ENCODE measurements at regions not wholly inside any gene's neighbourhood (a gene's known extent, or its start where the extent isn't known, plus 50 kb on each side); places are given as distances from the start of the nearest gene placed in this dataset.

GRCh38 chr20:50321797-50322480 lies 131.3 kb downstream of the CEBPB start:
- TF ChIP-seq ZNF565 (CRISPR knock-in tag; conservative IDR thresholded peaks at IDR 0.05; ENCODE audit: low read depth), result no peak
- TF ChIP-seq GLIS3 (CRISPR knock-in tag; IDR thresholded peaks at IDR 0.05), result no peak

GRCh38 chr20:50322703-50323131 lies 132.1 kb downstream of the CEBPB start:
- no peak for ATAC-seq
- no peak for TF ChIP-seq ARNTL (CRISPR knock-in tag; IDR thresholded peaks at IDR 0.05; ENCODE audit: borderline replicate concordance, low read depth)
- no peak for TF ChIP-seq ZFP3 (CRISPR knock-in tag; IDR thresholded peaks at IDR 0.05)
- no peak for TF ChIP-seq ZNF565 (CRISPR knock-in tag; conservative IDR thresholded peaks at IDR 0.05; ENCODE audit: low read depth)
- no peak for TF ChIP-seq TSHZ2 (CRISPR knock-in tag; IDR thresholded peaks at IDR 0.05)
- TF ChIP-seq, protein P1, sequence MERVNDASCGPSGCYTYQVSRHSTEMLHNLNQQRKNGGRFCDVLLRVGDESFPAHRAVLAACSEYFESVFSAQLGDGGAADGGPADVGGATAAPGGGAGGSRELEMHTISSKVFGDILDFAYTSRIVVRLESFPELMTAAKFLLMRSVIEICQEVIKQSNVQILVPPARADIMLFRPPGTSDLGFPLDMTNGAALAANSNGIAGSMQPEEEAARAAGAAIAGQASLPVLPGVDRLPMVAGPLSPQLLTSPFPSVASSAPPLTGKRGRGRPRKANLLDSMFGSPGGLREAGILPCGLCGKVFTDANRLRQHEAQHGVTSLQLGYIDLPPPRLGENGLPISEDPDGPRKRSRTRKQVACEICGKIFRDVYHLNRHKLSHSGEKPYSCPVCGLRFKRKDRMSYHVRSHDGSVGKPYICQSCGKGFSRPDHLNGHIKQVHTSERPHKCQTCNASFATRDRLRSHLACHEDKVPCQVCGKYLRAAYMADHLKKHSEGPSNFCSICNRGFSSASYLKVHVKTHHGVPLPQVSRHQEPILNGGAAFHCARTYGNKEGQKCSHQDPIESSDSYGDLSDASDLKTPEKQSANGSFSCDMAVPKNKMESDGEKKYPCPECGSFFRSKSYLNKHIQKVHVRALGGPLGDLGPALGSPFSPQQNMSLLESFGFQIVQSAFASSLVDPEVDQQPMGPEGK (CRISPR knock-in tag; IDR thresholded peaks at IDR 0.05; ENCODE audit: borderline replicate concordance), result no peak
- TF ChIP-seq CSDC2 (CRISPR knock-in tag; IDR thresholded peaks at IDR 0.05), result no peak
- no peak for TF ChIP-seq SNAI2 (CRISPR knock-in tag; IDR thresholded peaks at IDR 0.05)
- TF ChIP-seq ZNF70 (CRISPR knock-in tag; IDR thresholded peaks at IDR 0.05), result no peak
- TF ChIP-seq GLIS3 (CRISPR knock-in tag; IDR thresholded peaks at IDR 0.05), result no peak
- TF ChIP-seq ZNF8 (CRISPR knock-in tag; IDR thresholded peaks at IDR 0.05), result no peak
- TF ChIP-seq, protein P2, sequence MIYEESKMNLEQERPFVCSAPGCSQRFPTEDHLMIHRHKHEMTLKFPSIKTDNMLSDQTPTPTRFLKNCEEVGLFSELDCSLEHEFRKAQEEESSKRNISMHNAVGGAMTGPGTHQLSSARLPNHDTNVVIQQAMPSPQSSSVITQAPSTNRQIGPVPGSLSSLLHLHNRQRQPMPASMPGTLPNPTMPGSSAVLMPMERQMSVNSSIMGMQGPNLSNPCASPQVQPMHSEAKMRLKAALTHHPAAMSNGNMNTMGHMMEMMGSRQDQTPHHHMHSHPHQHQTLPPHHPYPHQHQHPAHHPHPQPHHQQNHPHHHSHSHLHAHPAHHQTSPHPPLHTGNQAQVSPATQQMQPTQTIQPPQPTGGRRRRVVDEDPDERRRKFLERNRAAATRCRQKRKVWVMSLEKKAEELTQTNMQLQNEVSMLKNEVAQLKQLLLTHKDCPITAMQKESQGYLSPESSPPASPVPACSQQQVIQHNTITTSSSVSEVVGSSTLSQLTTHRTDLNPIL (CRISPR knock-in tag; IDR thresholded peaks at IDR 0.05; ENCODE audit: low read depth), result no peak
- TF ChIP-seq ISL1 (CRISPR knock-in tag; IDR thresholded peaks at IDR 0.05), result no peak

More at GRCh38 chr20:50321797-50322480, 131.3 kb downstream of the CEBPB start:
- peak; percentile 7; the same call in 1 of the 3 replicates for ATAC-seq

- ATAC-seq, result no peak
- no peak for TF ChIP-seq ZNF8 (CRISPR knock-in tag; IDR thresholded peaks at IDR 0.05)
- no peak for TF ChIP-seq BACH2 (CRISPR knock-in tag; IDR thresholded peaks at IDR 0.05; ENCODE audit: borderline replicate concordance)
- TF ChIP-seq GLIS3 (CRISPR knock-in tag; IDR thresholded peaks at IDR 0.05), result no peak
- no peak for TF ChIP-seq SNAI2 (CRISPR knock-in tag; IDR thresholded peaks at IDR 0.05)
- TF ChIP-seq ZC3H10 (CRISPR knock-in tag; IDR thresholded peaks at IDR 0.05), result no peak
- no peak for TF ChIP-seq ZNF565 (CRISPR knock-in tag; conservative IDR thresholded peaks at IDR 0.05; ENCODE audit: low read depth)
- TF ChIP-seq TSHZ2 (CRISPR knock-in tag; IDR thresholded peaks at IDR 0.05), result no peak
- no peak for TF ChIP-seq ZNF70 (CRISPR knock-in tag; IDR thresholded peaks at IDR 0.05)
- no peak for TF ChIP-seq TOX (CRISPR knock-in tag; IDR thresholded peaks at IDR 0.05; ENCODE audit: borderline replicate concordance)
- no peak for TF ChIP-seq PPARA (CRISPR knock-in tag; IDR thresholded peaks at IDR 0.05; ENCODE audit: borderline replicate concordance)
- TF ChIP-seq, protein P1 (CRISPR knock-in tag; IDR thresholded peaks at IDR 0.05; ENCODE audit: borderline replicate concordance), result no peak
- TF ChIP-seq, protein P2 (CRISPR knock-in tag; IDR thresholded peaks at IDR 0.05; ENCODE audit: low read depth), result no peak
- TF ChIP-seq, protein P3, sequence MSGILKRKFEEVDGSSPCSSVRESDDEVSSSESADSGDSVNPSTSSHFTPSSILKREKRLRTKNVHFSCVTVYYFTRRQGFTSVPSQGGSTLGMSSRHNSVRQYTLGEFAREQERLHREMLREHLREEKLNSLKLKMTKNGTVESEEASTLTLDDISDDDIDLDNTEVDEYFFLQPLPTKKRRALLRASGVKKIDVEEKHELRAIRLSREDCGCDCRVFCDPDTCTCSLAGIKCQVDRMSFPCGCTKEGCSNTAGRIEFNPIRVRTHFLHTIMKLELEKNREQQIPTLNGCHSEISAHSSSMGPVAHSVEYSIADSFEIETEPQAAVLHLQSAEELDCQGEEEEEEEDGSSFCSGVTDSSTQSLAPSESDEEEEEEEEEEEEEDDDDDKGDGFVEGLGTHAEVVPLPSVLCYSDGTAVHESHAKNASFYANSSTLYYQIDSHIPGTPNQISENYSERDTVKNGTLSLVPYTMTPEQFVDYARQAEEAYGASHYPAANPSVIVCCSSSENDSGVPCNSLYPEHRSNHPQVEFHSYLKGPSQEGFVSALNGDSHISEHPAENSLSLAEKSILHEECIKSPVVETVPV (CRISPR knock-in tag; IDR thresholded peaks at IDR 0.05), result no peak
- no peak for TF ChIP-seq CSDC2 (CRISPR knock-in tag; IDR thresholded peaks at IDR 0.05)
- TF ChIP-seq ISL1 (CRISPR knock-in tag; IDR thresholded peaks at IDR 0.05), result no peak
- no peak for TF ChIP-seq RARB (CRISPR knock-in tag; IDR thresholded peaks at IDR 0.05)
- TF ChIP-seq TCF4 (CRISPR knock-in tag; IDR thresholded peaks at IDR 0.05; ENCODE audit: borderline replicate concordance), result no peak
- TF ChIP-seq, protein P4, sequence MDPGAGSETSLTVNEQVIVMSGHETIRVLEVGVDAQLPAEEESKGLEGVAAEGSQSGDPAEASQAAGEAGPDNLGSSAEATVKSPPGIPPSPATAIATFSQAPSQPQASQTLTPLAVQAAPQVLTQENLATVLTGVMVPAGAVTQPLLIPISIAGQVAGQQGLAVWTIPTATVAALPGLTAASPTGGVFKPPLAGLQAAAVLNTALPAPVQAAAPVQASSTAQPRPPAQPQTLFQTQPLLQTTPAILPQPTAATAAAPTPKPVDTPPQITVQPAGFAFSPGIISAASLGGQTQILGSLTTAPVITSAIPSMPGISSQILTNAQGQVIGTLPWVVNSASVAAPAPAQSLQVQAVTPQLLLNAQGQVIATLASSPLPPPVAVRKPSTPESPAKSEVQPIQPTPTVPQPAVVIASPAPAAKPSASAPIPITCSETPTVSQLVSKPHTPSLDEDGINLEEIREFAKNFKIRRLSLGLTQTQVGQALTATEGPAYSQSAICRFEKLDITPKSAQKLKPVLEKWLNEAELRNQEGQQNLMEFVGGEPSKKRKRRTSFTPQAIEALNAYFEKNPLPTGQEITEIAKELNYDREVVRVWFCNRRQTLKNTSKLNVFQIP (CRISPR knock-in tag; IDR thresholded peaks at IDR 0.05; ENCODE audit: borderline replicate concordance, low read depth), result no peak
Observed at GRCh38 chr20:50323209-50323608, 132.6 kb downstream of the CEBPB start.

All from SK-N-SH treated with all-trans-retinoic acid at 6 μM for 48 hours (cell line).